ENCODE measurements at regions not wholly inside any gene's neighbourhood (a gene's known extent, or its start where the extent isn't known, plus 50 kb on each side); places are given as distances from the start of the nearest gene placed in this dataset.

GRCh38 chr6:139659711-139660110 lies 285.3 kb upstream of the CITED2 start:
- TF ChIP-seq CTCF (IDR thresholded peaks at IDR 0.05) (no peak), POLR2A (IDR thresholded peaks at IDR 0.05) (no peak)
